Progenitor cell of endocrine pancreas (in vitro differentiated cells): ENCODE measurements at regions not wholly inside any gene's neighbourhood (a gene's known extent, or its start where the extent isn't known, plus 50 kb on each side); places are given as distances from the start of the nearest gene placed in this dataset.

Source experiments
- DNase-seq: peaks from one replicate; pipeline ENCODE4 v3.0.0; 2021; ENCODE audit warnings: low spot score; ENCODE audit not compliant: unreplicated experiment
- H3K27ac Mint-ChIP-seq: 2 replicates; pipeline ENCODE4 v1.8.0; 2021; ENCODE audit warnings: mild to moderate bottlenecking, moderate library complexity, mixed read lengths
- H3K27me3 Mint-ChIP-seq: 2 replicates; pipeline ENCODE4 v1.8.0; 2021; ENCODE audit warnings: mixed read lengths
- H3K36me3 Mint-ChIP-seq: 2 replicates; pipeline ENCODE4 v1.8.0; 2022; ENCODE audit warnings: mixed read lengths; ENCODE audit not compliant: insufficient read depth
- H3K4me1 Mint-ChIP-seq: 2 replicates; pipeline ENCODE4 v1.8.0; 2021; ENCODE audit warnings: low read depth, mixed read lengths
- H3K4me3 Mint-ChIP-seq: 2 replicates; pipeline ENCODE4 v1.8.0; 2021; ENCODE audit warnings: low read depth, mild to moderate bottlenecking, moderate library complexity, mixed read lengths
- H3K9me3 Mint-ChIP-seq: 2 replicates; pipeline ENCODE4 v1.8.0; 2021; ENCODE audit warnings: low read depth, mixed read lengths
- TF ChIP-seq, protein P1 (sequence below): fragments of 200-600 bp; sonication (generic); IDR thresholded peaks from one replicate; pipeline ENCODE4 v1.5.0; 2021; ENCODE audit warnings: antibody characterized with exemption, mild to moderate bottlenecking; ENCODE audit not compliant: unreplicated experiment

DNA sequence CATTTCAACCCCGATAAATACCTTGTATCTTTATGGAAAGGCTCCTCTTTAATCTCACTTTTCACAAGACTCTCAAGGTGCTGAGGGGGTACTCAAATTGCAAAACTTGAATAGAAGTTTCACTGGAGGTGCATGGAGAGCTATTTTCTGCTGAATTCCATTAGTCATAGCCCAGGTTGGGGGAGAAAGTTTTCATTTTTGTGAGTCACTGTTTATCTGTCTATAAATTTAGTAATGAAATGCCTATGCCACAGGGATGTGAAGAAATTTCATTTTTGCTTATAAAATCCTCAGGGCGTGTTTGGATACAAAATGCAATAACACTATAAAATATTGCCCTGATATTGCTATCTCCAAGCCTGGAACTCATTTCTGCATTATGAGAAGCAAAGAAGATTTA lies 346.3 kb downstream of the LRATD1 start:
- DNase-seq, result no peak
- TF ChIP-seq, protein P1, sequence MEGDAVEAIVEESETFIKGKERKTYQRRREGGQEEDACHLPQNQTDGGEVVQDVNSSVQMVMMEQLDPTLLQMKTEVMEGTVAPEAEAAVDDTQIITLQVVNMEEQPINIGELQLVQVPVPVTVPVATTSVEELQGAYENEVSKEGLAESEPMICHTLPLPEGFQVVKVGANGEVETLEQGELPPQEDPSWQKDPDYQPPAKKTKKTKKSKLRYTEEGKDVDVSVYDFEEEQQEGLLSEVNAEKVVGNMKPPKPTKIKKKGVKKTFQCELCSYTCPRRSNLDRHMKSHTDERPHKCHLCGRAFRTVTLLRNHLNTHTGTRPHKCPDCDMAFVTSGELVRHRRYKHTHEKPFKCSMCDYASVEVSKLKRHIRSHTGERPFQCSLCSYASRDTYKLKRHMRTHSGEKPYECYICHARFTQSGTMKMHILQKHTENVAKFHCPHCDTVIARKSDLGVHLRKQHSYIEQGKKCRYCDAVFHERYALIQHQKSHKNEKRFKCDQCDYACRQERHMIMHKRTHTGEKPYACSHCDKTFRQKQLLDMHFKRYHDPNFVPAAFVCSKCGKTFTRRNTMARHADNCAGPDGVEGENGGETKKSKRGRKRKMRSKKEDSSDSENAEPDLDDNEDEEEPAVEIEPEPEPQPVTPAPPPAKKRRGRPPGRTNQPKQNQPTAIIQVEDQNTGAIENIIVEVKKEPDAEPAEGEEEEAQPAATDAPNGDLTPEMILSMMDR, result no peak
- no peak overlapping the region for H3K4me3 Mint-ChIP-seq
- no peaks in the 10 kb centered on the region for H3K36me3 Mint-ChIP-seq
- H3K27me3 Mint-ChIP-seq, result no peaks in the 10 kb centered on the region
- no peaks in the 10 kb centered on the region for H3K9me3 Mint-ChIP-seq
- H3K4me1 Mint-ChIP-seq, result no peaks in the 10 kb centered on the region
- no peak overlapping the region for H3K27ac Mint-ChIP-seq

DNA sequence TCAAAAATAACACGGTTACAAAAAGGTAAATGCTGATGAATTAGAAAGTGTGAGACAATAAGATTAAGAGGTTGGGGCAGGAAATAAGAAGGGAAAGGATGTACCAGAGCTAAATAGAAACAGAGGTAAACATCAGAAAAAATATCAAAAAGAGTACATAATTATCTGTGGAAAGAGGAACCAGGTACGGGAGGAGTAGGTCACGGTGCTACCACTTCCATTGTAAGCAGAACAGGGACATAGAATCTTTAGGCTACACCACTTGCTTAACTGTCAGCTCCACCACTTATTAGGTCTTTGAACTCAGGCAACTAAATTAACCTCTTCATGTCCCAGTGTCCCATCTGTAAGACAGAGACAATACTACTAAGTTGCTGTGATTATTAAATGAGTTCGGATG lies 350.3 kb downstream of the LRATD1 start:
- Mint-ChIP-seq H3K4me3 (no peak overlapping the region), H3K9me3 (no peaks in the 10 kb centered on the region), H3K27me3 (no peaks in the 10 kb centered on the region), H3K27ac (no peak overlapping the region), H3K36me3 (no peaks in the 10 kb centered on the region), H3K4me1 (no peaks in the 10 kb centered on the region)
- DNase-seq, result no peak
- TF ChIP-seq, protein P1, result no peak

DNA sequence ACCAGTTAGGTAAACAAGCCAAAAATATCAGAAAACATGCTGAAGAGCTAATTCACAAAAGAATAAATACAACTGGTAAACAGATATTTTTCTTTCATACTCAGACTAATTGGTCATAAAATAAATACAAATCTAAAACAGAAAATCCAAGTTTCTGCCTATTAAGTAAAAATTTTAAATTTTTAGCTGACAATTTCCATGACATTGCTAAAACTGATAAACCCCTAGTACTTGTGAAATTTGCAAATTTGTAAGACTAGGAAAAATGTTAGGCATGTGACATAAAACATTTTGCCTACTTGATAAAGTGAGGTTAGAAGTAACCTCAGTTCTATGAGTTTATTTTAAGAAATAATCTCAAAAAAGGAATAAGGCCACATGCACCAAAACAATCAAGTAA lies 356.1 kb downstream of the LRATD1 start:
- H3K4me1 Mint-ChIP-seq, result peaks cover 2% of the 10 kb centered on the region
- no peak for DNase-seq
- no peaks in the 10 kb centered on the region for H3K36me3 Mint-ChIP-seq
- H3K9me3 Mint-ChIP-seq, result no peaks in the 10 kb centered on the region
- H3K27me3 Mint-ChIP-seq, result no peaks in the 10 kb centered on the region
- H3K4me3 Mint-ChIP-seq, result no peak overlapping the region
- TF ChIP-seq, protein P1, result no peak
- H3K27ac Mint-ChIP-seq, result no peak overlapping the region

DNA sequence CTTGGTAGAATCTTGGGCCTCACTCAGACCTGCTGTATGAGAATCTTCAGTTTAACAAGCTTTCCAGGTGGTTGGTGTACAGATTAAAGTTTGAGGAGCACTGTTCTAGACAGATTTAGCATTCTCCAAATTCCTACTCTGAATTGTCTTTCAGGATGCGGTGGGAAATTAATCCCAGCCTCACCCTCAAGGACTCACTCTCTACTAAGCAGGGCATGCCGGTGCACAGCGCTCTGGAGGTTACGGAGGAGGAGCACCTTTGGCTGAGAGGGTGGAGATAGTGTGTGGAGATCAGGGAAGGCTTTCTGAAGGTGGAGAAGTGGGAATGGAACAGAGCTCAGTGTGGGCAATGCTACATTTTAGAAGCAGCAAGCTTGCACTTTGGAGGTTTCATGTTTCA lies 359.2 kb downstream of the LRATD1 start:
- Mint-ChIP-seq H3K4me1 (peaks cover 2% of the 10 kb centered on the region), H3K4me3 (no peak overlapping the region), H3K9me3 (no peaks in the 10 kb centered on the region), H3K27me3 (no peaks in the 10 kb centered on the region), H3K36me3 (no peaks in the 10 kb centered on the region), H3K27ac (no peak overlapping the region)
- no peak for DNase-seq
- TF ChIP-seq, protein P1, result no peak

DNA sequence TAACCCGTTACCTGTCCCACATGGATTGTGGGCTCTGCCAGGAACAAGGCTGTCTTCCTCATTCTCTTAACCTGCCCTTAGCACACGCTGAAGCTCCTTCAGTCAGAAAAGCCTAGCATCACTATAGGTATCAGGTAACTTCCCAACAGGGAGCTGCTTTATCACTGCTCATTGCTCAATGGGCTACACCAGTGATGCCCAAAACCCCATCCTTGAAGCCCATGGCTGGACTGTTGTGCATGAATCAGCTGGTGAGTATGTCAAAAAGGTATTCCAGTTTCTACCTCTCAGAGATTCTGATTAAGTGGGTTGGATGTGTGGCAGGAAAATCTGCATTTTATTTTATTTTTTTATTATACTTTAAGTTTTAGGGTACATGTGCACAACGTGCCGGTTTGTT lies 362.2 kb downstream of the LRATD1 start:
- H3K36me3 Mint-ChIP-seq, result no peaks in the 10 kb centered on the region
- TF ChIP-seq, protein P1, result no peak
- no peak overlapping the region for H3K4me3 Mint-ChIP-seq
- H3K9me3 Mint-ChIP-seq, result no peaks in the 10 kb centered on the region
- no peak for DNase-seq
- H3K4me1 Mint-ChIP-seq, result no peaks in the 10 kb centered on the region
- no peak overlapping the region for H3K27ac Mint-ChIP-seq
- H3K27me3 Mint-ChIP-seq, result no peaks in the 10 kb centered on the region
